K562 (cell line): ENCODE measurements at regions not wholly inside any gene's neighbourhood (a gene's known extent, or its start where the extent isn't known, plus 50 kb on each side); places are given as distances from the start of the nearest gene placed in this dataset.

Experiments used
- ATAC-seq: fragments of 200-7000 bp; cut with Tn5 transposase; 3 replicates; pipeline ENCODE4 v1.9.1; 2020; ENCODE audit warnings: moderate library complexity
- BruUV-seq: library from RNA; stranded (reverse); fragments of 400-500 nt; replicated peaks from 2 replicates; lab custom pipeline; 2021; lab: Mats Ljungman, UMichigan
- CTCF ChIA-PET: fragments of 300-600 bp; formaldehyde crosslinking; extraction: SDS; loops from one replicate; lab custom pipeline; 2021; ENCODE audit warnings: low intra/inter-chr PET ratio; lab: Yijun Ruan, JAX
- POLR2A ChIA-PET: fragments of 300-600, 350-650 bp; sonication (Branson Sonifier 250); formaldehyde crosslinking; extraction: SDS; loops from one replicate; lab custom pipeline; 2021; ENCODE audit warnings: antibody characterized with exemption, inconsistent platforms; lab: Yijun Ruan, JAX
- DNase-seq, 4 experiments: peaks; one replicate each; pipeline versions ENCODE4 v3.0.0 to v3.0.0-alpha.2; 2011 to 2018; ENCODE audit warnings: low spot score in 3 of 4, mixed read lengths in 3 of 4; ENCODE audit errors: extremely low read depth in 1 of 4
- FAIRE-seq: peaks from 2 replicates; lab custom pipeline; 2011; peaks lifted over from hg19 to GRCh38; lab: Jason Lieb, UNC
- H2AFZ ChIP-seq: 2 replicates; pipeline ENCODE4 v1.6.0; 2011; ENCODE audit warnings: low read depth, low read length, control low read depth, inconsistent platforms
- H3K27ac ChIP-seq: fragments of 200-600 bp; 3 replicates; pipeline ENCODE4 v1.8.0; 2011; ENCODE audit warnings: low read depth, mild to moderate bottlenecking, control low read depth, inconsistent platforms, low read length, moderate library complexity, mixed read lengths; ENCODE audit errors: extremely low read depth
- H3K27me3 ChIP-seq, 2 experiments: fragments of 300-600 bp in 1 of 2; 2 replicates in 1 of 2; 3 replicates in 1 of 2; pipeline versions ENCODE4 v1.6.0 to v1.8.0; 2011; ENCODE audit warnings: inconsistent platforms in 2 of 2, low read length in 2 of 2, mild to moderate bottlenecking in 1 of 2, mixed read lengths in 1 of 2, moderate library complexity in 1 of 2; ENCODE audit not compliant: control insufficient read depth in 2 of 2, insufficient read depth in 2 of 2
- H3K36me3 ChIP-seq: fragments of 300-600 bp; 3 replicates; pipeline ENCODE4 v1.8.0; 2011; ENCODE audit warnings: mild to moderate bottlenecking, low read length, inconsistent platforms; ENCODE audit not compliant: control insufficient read depth, insufficient read depth
- H3K4me1 ChIP-seq, 2 experiments: fragments of 200-600 bp in 1 of 2; replicated peaks in 1 of 2; 2 replicates in 1 of 2; 3 replicates in 1 of 2; pipeline versions ENCODE4 v1.5.1 to v1.8.0; 2011; ENCODE audit warnings: inconsistent platforms in 2 of 2, low read length in 2 of 2, mild to moderate bottlenecking in 1 of 2, mixed read lengths in 1 of 2, moderate library complexity in 1 of 2; ENCODE audit not compliant: control insufficient read depth in 2 of 2, insufficient read depth in 2 of 2
- H3K4me2 ChIP-seq: 2 replicates; pipeline ENCODE4 v1.6.1; 2011; ENCODE audit warnings: low read length, control low read depth, inconsistent platforms, mixed read lengths; ENCODE audit not compliant: insufficient read depth
- H3K4me3 ChIP-seq: fragments of 200-600 bp; sonication (generic), shearing (Covaris generic); 2 replicates; pipeline ENCODE4 v1.5.1; 2016; ENCODE audit warnings: control low read depth, inconsistent platforms
- H3K79me2 ChIP-seq: fragments of 200-600 bp; 3 replicates; pipeline ENCODE4 v1.8.0; 2011; ENCODE audit warnings: low read length, inconsistent platforms; ENCODE audit not compliant: control insufficient read depth, insufficient read depth
- H3K9ac ChIP-seq, 2 experiments: 2 replicates each; pipeline versions ENCODE4 v1.6.0 to v1.6.1; 2011; ENCODE audit warnings: low read depth in 2 of 2, low read length in 2 of 2, control low read depth in 1 of 2, inconsistent platforms in 1 of 2, mild to moderate bottlenecking in 1 of 2, mixed read lengths in 1 of 2; ENCODE audit not compliant: insufficient read depth in 1 of 2
- H3K9me1 ChIP-seq: one replicate; pipeline ENCODE4 v1.6.0; 2011; ENCODE audit warnings: inconsistent platforms, mild to moderate bottlenecking, low read length, moderate library complexity; ENCODE audit not compliant: control insufficient read depth, insufficient read depth
- H3K9me3 ChIP-seq: replicated peaks from 2 replicates; pipeline ENCODE4 v1.5.1; 2011; ENCODE audit warnings: low read depth, low read length, inconsistent platforms; ENCODE audit not compliant: control insufficient read depth, insufficient read depth
- H4K20me1 ChIP-seq: replicated peaks from 2 replicates; pipeline ENCODE4 v1.6.1; 2011; ENCODE audit warnings: low read length, inconsistent platforms, mixed read lengths; ENCODE audit not compliant: control insufficient read depth, insufficient read depth
- ATF7 ChIP-seq: fragments of 450-650 bp; IDR thresholded peaks from 2 replicates; pipeline ENCODE4 v1.7.1; 2014; ENCODE audit warnings: mild to moderate bottlenecking, moderate library complexity
- BDP1 ChIP-seq: IDR thresholded peaks from 3 replicates; pipeline ENCODE4 v1.6.1; 2011; ENCODE audit not compliant: insufficient read length, insufficient read depth
- DDX20 ChIP-seq: fragments of 450-650 bp; IDR thresholded peaks from 2 replicates; pipeline ENCODE4 v1.6.1; 2016; ENCODE audit warnings: missing genetic modification characterization, low read depth, mild to moderate bottlenecking, missing compliant biosample characterization, moderate library complexity
- HDAC8 ChIP-seq: fragments of 450-650 bp; IDR thresholded peaks from 2 replicates; pipeline ENCODE4 v1.6.1; 2016; ENCODE audit warnings: mild to moderate bottlenecking, missing genetic modification characterization, moderate library complexity, missing compliant biosample characterization
- HNRNPH1 ChIP-seq: fragments of 200-400 bp; formaldehyde crosslinking; optimal IDR thresholded peaks from 2 replicates; pipeline ENCODE3; 2017; ENCODE audit warnings: low read depth, mild to moderate bottlenecking, low read length, moderate library complexity
- POLR2A ChIP-seq: fragments of 450-650 bp; conservative IDR thresholded peaks from 2 replicates; pipeline ENCODE4 v1.6.1; 2016
- POLR2AphosphoS5 ChIP-seq: IDR thresholded peaks from 2 replicates; pipeline ENCODE4 v1.6.1; 2011; ENCODE audit warnings: mild to moderate bottlenecking, low read depth, low read length, moderate library complexity; ENCODE audit not compliant: control insufficient read depth, insufficient read depth
- TAF7 ChIP-seq: fragments of 450-650 bp; IDR thresholded peaks from 2 replicates; pipeline ENCODE4 v1.6.1; 2016; ENCODE audit warnings: missing genetic modification characterization, missing compliant biosample characterization
- ZNF143 ChIP-seq: sonication (generic); formaldehyde crosslinking; IDR thresholded peaks from 2 replicates; pipeline ENCODE4 v1.9.0; 2022; ENCODE audit warnings: mild to moderate bottlenecking, missing genetic modification reagents
- ZNF24 ChIP-seq: fragments of 450-650 bp; IDR thresholded peaks from 2 replicates; pipeline ENCODE4 v1.6.1; 2016
- ZNF76 ChIP-seq: fragments of 250-450 bp; sonication (Bioruptor Pico); IDR thresholded peaks from 2 replicates; pipeline ENCODE4 v1.4.0; 2020; ENCODE audit warnings: mild to moderate bottlenecking, moderate library complexity, borderline replicate concordance
- WGBS: fragments of 100-300 bp; shearing (Covaris generic); methylation state at CpG from one replicate; pipeline ENCODE4 v1.1.6; 2016; ENCODE audit warnings: low coverage, mixed read lengths; ENCODE audit not compliant: insufficient coverage; ENCODE audit errors: missing lambda C conversion rate; 5-methylcytosine and 5-hydroxymethylcytosine counted together
- in situ Hi-C: fragments of 300-500 bp; cut with MboI; formaldehyde crosslinking; loops from 4 replicates; pipeline ENCODE4 v1.15.0; 2018; ENCODE audit warnings: inconsistent platforms, mixed read lengths
- intact Hi-C: fragments of 100-400 bp; cut with micrococcal nuclease; formaldehyde crosslinking; loops from 2 replicates; pipeline ENCODE4 v1.14.2; 2022
- TF ChIP-seq, protein P1 (sequence below), 2 experiments: fragments of 450-650 bp in 1 of 2; sonication (generic) in 1 of 2; formaldehyde crosslinking; conservative IDR thresholded peaks; 2 replicates each; pipeline versions ENCODE4 v1.4.0 to v1.8.1; 2020 to 2022; ENCODE audit warnings: mild to moderate bottlenecking in 1 of 2, missing genetic modification reagents in 1 of 2
- TF ChIP-seq, protein P2 (sequence below): fragments of 250-450 bp; sonication (Bioruptor Pico); IDR thresholded peaks from 2 replicates; pipeline ENCODE4 v1.4.0; 2020; ENCODE audit warnings: mild to moderate bottlenecking

- in situ Hi-C loops (no loop called here), intact Hi-C loops (no loop called here)
- ATAC-seq = no peak
Observed at GRCh38 chr4:100949350-100949935, 397.9 kb downstream of the PPP3CA start.

More at GRCh38 chr4:100949350-100949935, 397.9 kb downstream of the PPP3CA start:
- Histone ChIP-seq H3K27ac (no peak overlapping the region), H3K9ac (no peak overlapping the region), H3K79me2 (no peaks in the 10 kb centered on the region), H3K4me2 (no peak overlapping the region), H3K4me3 (no peak overlapping the region), H2AFZ (no peak overlapping the region), H3K36me3 (no peaks in the 10 kb centered on the region), H3K9me1 (no peaks in the 10 kb centered on the region), H3K27me3 (no peaks in the 10 kb centered on the region), H4K20me1 (no peaks in the 10 kb centered on the region), H3K9me3 (no peaks in the 10 kb centered on the region), H3K4me1 (no peaks in the 10 kb centered on the region)
- WGBS = 5% methylated on average over 3 of the region's 3 CpGs
- CTCF ChIA-PET = no interaction called here
- DNase-seq (no peak), FAIRE-seq (no peak)
- POLR2A ChIA-PET = no interaction called here
- TF ChIP-seq POLR2A (no peak), HNRNPH1 (no peak), TAF7 (tag) (no peak), HDAC8 (tag) (no peak), ZNF24 (no peak), BDP1 (no peak), ZNF143 (no peak), ATF7 (no peak), DDX20 (no peak), ZNF76 (CRISPR knock-in tag) (no peak), POLR2AphosphoS5 (no peak)
- TF ChIP-seq, protein P1, sequence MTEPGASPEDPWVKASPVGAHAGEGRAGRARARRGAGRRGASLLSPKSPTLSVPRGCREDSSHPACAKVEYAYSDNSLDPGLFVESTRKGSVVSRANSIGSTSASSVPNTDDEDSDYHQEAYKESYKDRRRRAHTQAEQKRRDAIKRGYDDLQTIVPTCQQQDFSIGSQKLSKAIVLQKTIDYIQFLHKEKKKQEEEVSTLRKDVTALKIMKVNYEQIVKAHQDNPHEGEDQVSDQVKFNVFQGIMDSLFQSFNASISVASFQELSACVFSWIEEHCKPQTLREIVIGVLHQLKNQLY (CRISPR knock-in tag; conservative IDR thresholded peaks at IDR 0.05) = no peak
- TF ChIP-seq, protein P2, sequence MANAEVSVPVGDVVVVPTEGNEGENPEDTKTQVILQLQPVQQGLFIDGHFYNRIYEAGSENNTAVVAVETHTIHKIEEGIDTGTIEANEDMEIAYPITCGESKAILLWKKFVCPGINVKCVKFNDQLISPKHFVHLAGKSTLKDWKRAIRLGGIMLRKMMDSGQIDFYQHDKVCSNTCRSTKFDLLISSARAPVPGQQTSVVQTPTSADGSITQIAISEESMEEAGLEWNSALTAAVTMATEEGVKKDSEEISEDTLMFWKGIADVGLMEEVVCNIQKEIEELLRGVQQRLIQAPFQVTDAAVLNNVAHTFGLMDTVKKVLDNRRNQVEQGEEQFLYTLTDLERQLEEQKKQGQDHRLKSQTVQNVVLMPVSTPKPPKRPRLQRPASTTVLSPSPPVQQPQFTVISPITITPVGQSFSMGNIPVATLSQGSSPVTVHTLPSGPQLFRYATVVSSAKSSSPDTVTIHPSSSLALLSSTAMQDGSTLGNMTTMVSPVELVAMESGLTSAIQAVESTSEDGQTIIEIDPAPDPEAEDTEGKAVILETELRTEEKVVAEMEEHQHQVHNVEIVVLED (CRISPR knock-in tag) = no peak
- BruUV-seq = no TSS peak
